A549 (cell line): ENCODE measurements at regions not wholly inside any gene's neighbourhood (a gene's known extent, or its start where the extent isn't known, plus 50 kb on each side); places are given as distances from the start of the nearest gene placed in this dataset.

Experiments
- CBX8 ChIP-seq: fragments of 200-600 bp; sonication (generic); IDR thresholded peaks from 2 replicates; pipeline ENCODE4 v1.6.1; 2016
- CEBPB ChIP-seq, 2 experiments: fragments of >200 bp in 1 of 2; sonication (Bioruptor Twin) in 1 of 2; formaldehyde crosslinking in 1 of 2; IDR thresholded peaks; 2 replicates each; pipeline ENCODE4 v1.6.1; 2012 to 2016
- CHD2 ChIP-seq: fragments of 150-350 bp; IDR thresholded peaks from 2 replicates; pipeline ENCODE4 v1.6.1; 2014; ENCODE audit warnings: low read length; ENCODE audit not compliant: partially characterized antibody
- EP300 ChIP-seq, 2 experiments: fragments of >200 bp; sonication (Bioruptor Twin); formaldehyde crosslinking; IDR thresholded peaks; 2 replicates in 1 of 2; 3 replicates in 1 of 2; pipeline ENCODE4 v1.6.1; 2016 to 2017
- JUNB ChIP-seq: fragments of >200 bp; sonication (Bioruptor Twin); formaldehyde crosslinking; IDR thresholded peaks from 2 replicates; pipeline ENCODE4 v1.6.1; 2016
- MYC ChIP-seq: IDR thresholded peaks from 2 replicates; pipeline ENCODE4 v1.6.1; 2012; ENCODE audit warnings: mild to moderate bottlenecking, inconsistent platforms, low read length, improper control_type of control experiment, borderline replicate concordance
- POLR2A ChIP-seq: IDR thresholded peaks from 2 replicates; pipeline ENCODE4 v1.6.1; 2012; ENCODE audit warnings: mild to moderate bottlenecking, low read length
- RAD21 ChIP-seq, 2 experiments: fragments of >200 bp in 1 of 2; sonication (Bioruptor Twin) in 1 of 2; formaldehyde crosslinking in 1 of 2; IDR thresholded peaks in 1 of 2; conservative IDR thresholded peaks in 1 of 2; 2 replicates in 1 of 2; 3 replicates in 1 of 2; pipeline ENCODE4 v1.6.1; 2012 to 2018; ENCODE audit warnings: inconsistent platforms in 1 of 2
- SREBF2 ChIP-seq: fragments of 450-650 bp; IDR thresholded peaks from 2 replicates; pipeline ENCODE4 v1.6.1; 2014; ENCODE audit warnings: mild to moderate bottlenecking, moderate library complexity
- TF ChIP-seq, protein P1 (sequence below): fragments of >200 bp; sonication (Bioruptor Twin); formaldehyde crosslinking; IDR thresholded peaks from 3 replicates; pipeline ENCODE4 v1.5.1; 2016
- TF ChIP-seq, protein P2 (sequence below): fragments of 450-650 bp; IDR thresholded peaks from 2 replicates; pipeline ENCODE4 v1.6.1; 2014; ENCODE audit warnings: antibody characterized with exemption

GRCh38 chr4:22901631-22902030 lies 208.9 kb downstream of the GBA3 start:
- no peak for TF ChIP-seq RAD21 (conservative IDR thresholded peaks at IDR 0.05 in 1 of 2, IDR thresholded peaks at IDR 0.05 in 1 of 2)
- TF ChIP-seq, protein P1, sequence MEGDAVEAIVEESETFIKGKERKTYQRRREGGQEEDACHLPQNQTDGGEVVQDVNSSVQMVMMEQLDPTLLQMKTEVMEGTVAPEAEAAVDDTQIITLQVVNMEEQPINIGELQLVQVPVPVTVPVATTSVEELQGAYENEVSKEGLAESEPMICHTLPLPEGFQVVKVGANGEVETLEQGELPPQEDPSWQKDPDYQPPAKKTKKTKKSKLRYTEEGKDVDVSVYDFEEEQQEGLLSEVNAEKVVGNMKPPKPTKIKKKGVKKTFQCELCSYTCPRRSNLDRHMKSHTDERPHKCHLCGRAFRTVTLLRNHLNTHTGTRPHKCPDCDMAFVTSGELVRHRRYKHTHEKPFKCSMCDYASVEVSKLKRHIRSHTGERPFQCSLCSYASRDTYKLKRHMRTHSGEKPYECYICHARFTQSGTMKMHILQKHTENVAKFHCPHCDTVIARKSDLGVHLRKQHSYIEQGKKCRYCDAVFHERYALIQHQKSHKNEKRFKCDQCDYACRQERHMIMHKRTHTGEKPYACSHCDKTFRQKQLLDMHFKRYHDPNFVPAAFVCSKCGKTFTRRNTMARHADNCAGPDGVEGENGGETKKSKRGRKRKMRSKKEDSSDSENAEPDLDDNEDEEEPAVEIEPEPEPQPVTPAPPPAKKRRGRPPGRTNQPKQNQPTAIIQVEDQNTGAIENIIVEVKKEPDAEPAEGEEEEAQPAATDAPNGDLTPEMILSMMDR, result no peak
- TF ChIP-seq, protein P2, sequence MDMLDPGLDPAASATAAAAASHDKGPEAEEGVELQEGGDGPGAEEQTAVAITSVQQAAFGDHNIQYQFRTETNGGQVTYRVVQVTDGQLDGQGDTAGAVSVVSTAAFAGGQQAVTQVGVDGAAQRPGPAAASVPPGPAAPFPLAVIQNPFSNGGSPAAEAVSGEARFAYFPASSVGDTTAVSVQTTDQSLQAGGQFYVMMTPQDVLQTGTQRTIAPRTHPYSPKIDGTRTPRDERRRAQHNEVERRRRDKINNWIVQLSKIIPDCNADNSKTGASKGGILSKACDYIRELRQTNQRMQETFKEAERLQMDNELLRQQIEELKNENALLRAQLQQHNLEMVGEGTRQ, result no peak
- no peak for TF ChIP-seq SREBF2
- TF ChIP-seq CEBPB (IDR thresholded peaks at IDR 0.05), result no peak
- TF ChIP-seq CHD2, result no peak
- no peak for TF ChIP-seq CBX8
- no peak for TF ChIP-seq POLR2A
- no peak for TF ChIP-seq EP300 (IDR thresholded peaks at IDR 0.05)
- no peak for TF ChIP-seq MYC
- no peak for TF ChIP-seq JUNB
